BLaER1 (cell line): ENCODE measurements at regions not wholly inside any gene's neighbourhood (a gene's known extent, or its start where the extent isn't known, plus 50 kb on each side); places are given as distances from the start of the nearest gene placed in this dataset.
"Not testable (repeated sequence)": the region's sequence is repeated elsewhere in the genome, so short reads cannot be mapped to it uniquely, and the experiment has no call there.

Experiments used
- H3K27ac ChIP-seq: shearing (Covaris generic); formaldehyde crosslinking; 2 replicates; pipeline ENCODE4 v1.8.1; 2022
- H3K27me3 ChIP-seq: shearing (Covaris generic); formaldehyde crosslinking; 2 replicates; pipeline ENCODE4 v1.8.1; 2022
- H3K36me3 ChIP-seq: shearing (Covaris generic); formaldehyde crosslinking; 2 replicates; pipeline ENCODE4 v1.8.1; 2022
- H3K4me1 ChIP-seq: shearing (Covaris generic); formaldehyde crosslinking; 2 replicates; pipeline ENCODE4 v1.8.1; 2022
- H3K4me2 ChIP-seq: shearing (Covaris generic); formaldehyde crosslinking; 2 replicates; pipeline ENCODE4 v1.8.1; 2022
- H3K4me3 ChIP-seq: shearing (Covaris generic); formaldehyde crosslinking; 2 replicates; pipeline ENCODE4 v1.8.1; 2022
- H3K9ac ChIP-seq: shearing (Covaris generic); formaldehyde crosslinking; 2 replicates; pipeline ENCODE4 v1.8.1; 2022
- H3K9me3 ChIP-seq: shearing (Covaris generic); formaldehyde crosslinking; 2 replicates; pipeline ENCODE4 v1.8.1; 2022
- H4K20me1 ChIP-seq: shearing (Covaris generic); formaldehyde crosslinking; 2 replicates; pipeline ENCODE4 v1.8.1; 2022
- Cebpa-rat ChIP-seq: shearing (Covaris generic); IDR thresholded peaks from 2 replicates; pipeline ENCODE4 v1.8.1; 2022

DNA sequence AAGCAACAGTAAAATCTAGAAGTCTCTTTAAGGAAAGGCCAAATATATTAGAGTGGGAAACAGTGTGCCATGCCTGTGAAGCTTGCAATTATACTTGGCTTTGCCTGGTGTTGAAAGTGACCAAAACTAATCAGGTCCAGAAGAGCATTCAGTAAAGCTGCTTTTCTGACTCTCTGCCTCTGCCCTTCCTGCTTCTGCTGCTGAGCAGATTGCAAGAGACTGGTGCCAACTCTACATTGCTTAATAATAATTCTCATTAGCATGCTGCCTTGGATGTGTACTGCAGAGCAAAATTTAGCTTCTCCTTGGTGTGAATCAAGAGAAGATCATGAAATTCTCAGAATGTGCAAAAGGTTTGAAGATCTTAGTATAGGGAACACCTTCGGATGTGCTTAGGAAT lies 120.4 kb upstream of the RFX3 start:
- no peaks in the 10 kb centered on the region for H3K27me3 ChIP-seq
- H3K4me2 ChIP-seq, result no peak overlapping the region
- no peak overlapping the region for H3K27ac ChIP-seq
- no peaks in the 10 kb centered on the region for H3K36me3 ChIP-seq
- H3K9ac ChIP-seq, result no peak overlapping the region
- H3K4me1 ChIP-seq, result peaks cover 2% of the 10 kb centered on the region
- no peak for TF ChIP-seq Cebpa-rat
- no peaks in the 10 kb centered on the region for H4K20me1 ChIP-seq
- no peaks in the 10 kb centered on the region for H3K9me3 ChIP-seq
- H3K4me3 ChIP-seq, result no peak overlapping the region

DNA sequence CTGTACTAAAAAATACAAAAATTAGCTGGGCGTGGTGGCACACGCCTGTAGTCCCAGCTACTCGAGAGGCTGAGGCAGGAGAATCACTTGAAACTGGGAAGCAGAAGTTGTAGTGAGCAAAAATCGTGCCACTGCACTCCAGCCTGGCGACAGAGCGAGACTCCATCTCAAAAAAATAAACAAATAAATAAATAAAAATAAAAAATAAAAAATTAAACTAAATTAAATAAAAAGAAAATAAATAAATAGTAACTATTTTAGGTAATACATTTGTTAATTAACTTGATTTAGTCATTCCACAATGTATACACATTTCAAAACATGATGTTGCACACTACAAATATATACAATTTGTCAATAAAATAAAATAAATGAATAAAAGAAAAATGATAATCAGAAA lies 116.3 kb upstream of the RFX3 start:
- not testable (repeated sequence) for H3K9me3 ChIP-seq, H3K27me3 ChIP-seq, H4K20me1 ChIP-seq, H3K9ac ChIP-seq, H3K36me3 ChIP-seq, H3K4me3 ChIP-seq, H3K4me1 ChIP-seq, H3K4me2 ChIP-seq, H3K27ac ChIP-seq

DNA sequence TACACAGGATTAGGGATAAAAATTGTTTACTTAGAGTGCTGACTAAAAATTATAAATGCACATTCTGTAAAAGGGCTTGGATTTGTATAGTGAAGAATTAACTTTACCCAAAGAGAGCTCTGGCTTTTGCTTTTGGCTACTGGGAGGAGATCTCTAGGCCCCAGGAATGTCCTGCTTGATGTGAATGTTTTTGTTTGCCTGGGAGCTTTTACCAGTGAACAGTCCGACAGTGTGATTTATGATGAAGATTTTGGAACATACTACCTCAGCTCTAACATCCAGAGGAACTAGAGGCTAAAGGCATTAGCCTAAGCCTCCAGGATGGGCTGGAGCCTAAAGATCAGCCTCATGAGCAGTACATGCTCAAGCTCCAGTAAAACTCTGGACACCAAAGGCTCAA lies 103.7 kb upstream of the RFX3 start:
- TF ChIP-seq Cebpa-rat, result no peak
- no peak overlapping the region for H3K27ac ChIP-seq
- no peak overlapping the region for H3K4me2 ChIP-seq
- no peaks in the 10 kb centered on the region for H3K27me3 ChIP-seq
- H3K9ac ChIP-seq, result no peak overlapping the region
- H3K36me3 ChIP-seq, result no peaks in the 10 kb centered on the region
- no peaks in the 10 kb centered on the region for H3K9me3 ChIP-seq
- no peaks in the 10 kb centered on the region for H4K20me1 ChIP-seq
- H3K4me3 ChIP-seq, result no peak overlapping the region
- no peaks in the 10 kb centered on the region for H3K4me1 ChIP-seq

DNA sequence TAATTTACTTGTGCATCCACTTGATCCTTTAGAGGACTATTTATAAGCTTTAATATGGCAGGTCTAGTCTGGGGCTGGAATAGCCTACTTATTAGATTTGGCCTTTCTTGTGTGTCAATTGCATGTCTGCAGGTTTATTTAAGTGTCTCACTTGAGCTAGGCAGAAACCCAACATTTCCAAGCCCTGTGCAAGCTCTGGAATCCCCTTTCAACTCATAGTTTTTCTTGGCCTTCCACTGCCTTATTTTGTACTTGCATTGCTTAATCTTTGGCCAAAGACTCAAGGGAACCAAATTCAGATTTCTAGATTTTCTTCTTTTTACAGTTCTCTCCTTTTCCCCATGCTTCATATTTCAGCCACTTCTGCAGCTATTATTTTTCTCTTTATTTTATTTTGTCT lies 102.4 kb upstream of the RFX3 start:
- H3K27ac ChIP-seq, result no peak overlapping the region
- no peak overlapping the region for H3K4me2 ChIP-seq
- no peak overlapping the region for H3K9ac ChIP-seq
- no peak for TF ChIP-seq Cebpa-rat
- H3K36me3 ChIP-seq, result no peaks in the 10 kb centered on the region
- no peak overlapping the region for H3K4me3 ChIP-seq
- no peaks in the 10 kb centered on the region for H3K27me3 ChIP-seq
- no peaks in the 10 kb centered on the region for H3K4me1 ChIP-seq
- no peaks in the 10 kb centered on the region for H3K9me3 ChIP-seq
- no peaks in the 10 kb centered on the region for H4K20me1 ChIP-seq

DNA sequence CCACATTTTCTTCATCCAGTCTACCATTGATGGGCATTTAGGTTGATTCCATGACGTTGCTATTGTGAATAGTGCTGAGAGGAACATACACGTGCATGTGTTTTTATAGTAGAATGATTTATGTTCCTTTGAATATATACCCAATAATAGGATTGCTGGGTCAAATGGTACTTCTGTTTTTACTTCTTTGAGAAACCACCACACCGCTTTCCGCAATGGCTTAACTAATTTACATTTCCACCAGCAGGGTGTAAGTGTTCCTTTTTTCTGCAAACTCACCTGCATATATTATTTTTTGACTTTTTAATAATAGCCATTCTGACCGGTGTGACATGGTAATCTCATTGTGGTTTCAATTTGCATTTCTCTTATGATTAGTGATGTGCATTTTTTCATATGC lies 82.2 kb upstream of the RFX3 start:
- Histone ChIP-seq H3K27ac (no peak overlapping the region), H3K36me3 (no peaks in the 10 kb centered on the region), H3K9me3 (no peaks in the 10 kb centered on the region), H3K4me3 (no peak overlapping the region), H4K20me1 (no peaks in the 10 kb centered on the region), H3K4me1 (no peaks in the 10 kb centered on the region), H3K27me3 (no peaks in the 10 kb centered on the region), H3K9ac (no peak overlapping the region), H3K4me2 (no peak overlapping the region)
- TF ChIP-seq Cebpa-rat, result no peak

DNA sequence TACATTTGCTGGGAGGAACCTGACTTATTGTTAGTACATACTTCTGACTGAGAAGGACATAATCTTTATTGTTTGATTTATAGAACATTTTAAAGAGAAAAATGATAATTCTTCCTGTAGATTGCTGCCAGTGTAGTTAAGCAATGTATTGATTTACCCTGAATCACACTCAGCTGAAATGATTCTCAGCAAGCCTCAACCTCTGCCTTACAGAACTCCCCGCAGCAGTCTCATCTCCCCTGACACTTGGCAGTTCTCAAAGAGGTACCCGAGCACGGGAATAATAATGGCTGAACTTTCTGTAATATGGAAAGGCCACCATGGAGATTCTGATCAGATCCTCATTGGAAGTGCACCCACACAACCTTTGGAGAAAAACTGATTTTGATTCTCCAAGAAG lies 74.9 kb upstream of the RFX3 start:
- Histone ChIP-seq H4K20me1 (no peaks in the 10 kb centered on the region), H3K36me3 (no peaks in the 10 kb centered on the region), H3K27ac (no peak overlapping the region), H3K4me1 (no peaks in the 10 kb centered on the region), H3K9me3 (no peaks in the 10 kb centered on the region), H3K9ac (no peak overlapping the region), H3K4me2 (no peak overlapping the region), H3K27me3 (no peaks in the 10 kb centered on the region), H3K4me3 (no peak overlapping the region)
- TF ChIP-seq Cebpa-rat, result no peak

- no peaks in the 10 kb centered on the region for H3K27me3 ChIP-seq
- no peak overlapping the region for H3K4me2 ChIP-seq
- H3K27ac ChIP-seq, result no peak overlapping the region
- H3K9ac ChIP-seq, result no peak overlapping the region
- H3K36me3 ChIP-seq, result no peaks in the 10 kb centered on the region
- TF ChIP-seq Cebpa-rat, result no peak
- no peaks in the 10 kb centered on the region for H4K20me1 ChIP-seq
- H3K4me3 ChIP-seq, result no peak overlapping the region
- H3K4me1 ChIP-seq, result no peaks in the 10 kb centered on the region
- H3K9me3 ChIP-seq, result no peaks in the 10 kb centered on the region
These were observed 72.0 kb upstream of the RFX3 start for GRCh38 chr9:3597792-3598191.

DNA sequence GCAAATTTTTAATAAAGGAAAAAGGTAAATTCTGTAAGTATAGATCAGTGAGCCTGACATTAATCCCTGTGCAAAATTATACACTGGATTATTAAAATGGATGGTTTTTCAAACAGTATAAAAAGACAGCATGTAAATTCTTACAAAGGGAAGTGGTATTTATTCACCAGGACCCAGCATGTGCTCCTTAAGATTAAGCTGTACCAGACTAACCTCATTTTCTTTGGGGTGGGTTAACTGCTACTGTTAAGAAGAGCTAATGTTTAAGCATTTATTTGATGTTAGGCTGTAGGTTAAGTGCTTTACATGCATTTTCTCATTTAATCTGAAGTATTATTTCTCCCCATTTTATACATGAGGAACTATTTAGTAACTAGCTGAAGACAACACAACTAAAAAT lies 60.3 kb upstream of the RFX3 start:
- Histone ChIP-seq H3K4me3 (no peak overlapping the region), H3K27ac (no peak overlapping the region), H3K27me3 (no peaks in the 10 kb centered on the region), H4K20me1 (no peaks in the 10 kb centered on the region), H3K4me2 (no peak overlapping the region), H3K9ac (no peak overlapping the region), H3K4me1 (no peaks in the 10 kb centered on the region), H3K9me3 (peaks cover 18% of the 10 kb centered on the region), H3K36me3 (no peaks in the 10 kb centered on the region)
- TF ChIP-seq Cebpa-rat, result no peak

DNA sequence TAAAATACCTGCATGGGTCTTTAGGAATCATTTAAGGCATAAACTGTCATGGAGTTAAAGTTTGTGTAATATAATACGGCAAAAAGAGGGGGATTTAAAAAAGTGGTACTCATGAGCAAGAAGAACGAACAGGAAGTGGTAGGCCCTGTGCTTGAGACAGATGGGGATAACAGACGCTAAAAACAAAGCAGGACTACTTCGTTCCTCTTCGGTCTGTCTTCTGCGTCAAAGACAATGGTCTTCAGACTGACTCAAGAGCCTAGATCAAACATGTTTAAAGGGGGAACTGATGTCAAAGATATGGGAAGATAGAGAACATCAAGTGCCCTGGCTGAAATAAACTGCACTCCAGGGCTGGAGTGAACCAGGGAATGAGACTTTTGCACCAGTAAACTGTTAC lies 59.8 kb upstream of the RFX3 start:
- Histone ChIP-seq H3K4me2 (no peak overlapping the region), H3K27ac (no peak overlapping the region), H3K4me3 (no peak overlapping the region), H3K9ac (no peak overlapping the region), H3K36me3 (no peaks in the 10 kb centered on the region), H3K27me3 (no peaks in the 10 kb centered on the region), H3K4me1 (no peaks in the 10 kb centered on the region), H4K20me1 (no peaks in the 10 kb centered on the region), H3K9me3 (peaks cover 22% of the 10 kb centered on the region)
- no peak for TF ChIP-seq Cebpa-rat

GRCh38 chr9:3578786-3579185 lies 53.0 kb upstream of the RFX3 start:
- no peak overlapping the region for H3K4me2 ChIP-seq
- H3K9ac ChIP-seq, result no peak overlapping the region
- H3K36me3 ChIP-seq, result no peaks in the 10 kb centered on the region
- H3K9me3 ChIP-seq, result peaks cover 26% of the 10 kb centered on the region
- H3K27ac ChIP-seq, result no peak overlapping the region
- no peaks in the 10 kb centered on the region for H4K20me1 ChIP-seq
- H3K4me1 ChIP-seq, result no peaks in the 10 kb centered on the region
- TF ChIP-seq Cebpa-rat, result no peak
- H3K27me3 ChIP-seq, result no peaks in the 10 kb centered on the region
- no peak overlapping the region for H3K4me3 ChIP-seq

- Histone ChIP-seq H3K9ac (no peak overlapping the region), H3K9me3 (peaks cover 19% of the 10 kb centered on the region), H3K36me3 (no peaks in the 10 kb centered on the region), H3K4me3 (no peak overlapping the region), H4K20me1 (no peaks in the 10 kb centered on the region), H3K4me2 (no peak overlapping the region), H3K27ac (no peak overlapping the region), H3K27me3 (no peaks in the 10 kb centered on the region), H3K4me1 (no peaks in the 10 kb centered on the region)
- TF ChIP-seq Cebpa-rat, result no peak
These were observed 50.5 kb upstream of the RFX3 start for GRCh38 chr9:3576328-3576727.

DNA sequence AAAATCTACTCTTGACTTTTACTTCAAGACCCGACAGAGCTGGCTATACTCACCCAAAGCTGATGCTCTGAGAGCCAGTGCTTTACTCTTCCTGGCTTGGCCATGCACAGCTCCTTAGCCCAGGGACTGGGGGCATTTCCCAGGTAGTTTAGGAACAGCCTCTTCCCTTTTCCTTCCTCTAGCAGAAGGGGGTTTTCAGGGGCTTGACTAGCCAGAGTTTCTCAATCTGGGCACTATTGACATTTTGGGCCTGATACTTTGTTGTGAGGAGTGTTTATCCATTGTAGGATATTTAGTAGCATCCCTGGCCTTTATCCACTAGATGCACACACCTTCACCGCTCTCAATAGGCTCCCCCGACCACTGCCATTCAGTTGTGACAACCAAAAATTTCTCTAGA lies 50.0 kb upstream of the RFX3 start:
- no peak overlapping the region for H3K4me2 ChIP-seq
- no peak overlapping the region for H3K9ac ChIP-seq
- no peak overlapping the region for H3K27ac ChIP-seq
- H3K36me3 ChIP-seq, result no peaks in the 10 kb centered on the region
- no peaks in the 10 kb centered on the region for H4K20me1 ChIP-seq
- TF ChIP-seq Cebpa-rat, result no peak
- H3K9me3 ChIP-seq, result peaks cover 14% of the 10 kb centered on the region
- no peaks in the 10 kb centered on the region for H3K4me1 ChIP-seq
- no peak overlapping the region for H3K4me3 ChIP-seq
- no peaks in the 10 kb centered on the region for H3K27me3 ChIP-seq
